ENCODE measurements at regions not wholly inside any gene's neighbourhood (a gene's known extent, or its start where the extent isn't known, plus 50 kb on each side); places are given as distances from the start of the nearest gene placed in this dataset.
A peak's percentile ranks its signal among the peaks of the same experiment; 100 is the strongest.

DNA sequence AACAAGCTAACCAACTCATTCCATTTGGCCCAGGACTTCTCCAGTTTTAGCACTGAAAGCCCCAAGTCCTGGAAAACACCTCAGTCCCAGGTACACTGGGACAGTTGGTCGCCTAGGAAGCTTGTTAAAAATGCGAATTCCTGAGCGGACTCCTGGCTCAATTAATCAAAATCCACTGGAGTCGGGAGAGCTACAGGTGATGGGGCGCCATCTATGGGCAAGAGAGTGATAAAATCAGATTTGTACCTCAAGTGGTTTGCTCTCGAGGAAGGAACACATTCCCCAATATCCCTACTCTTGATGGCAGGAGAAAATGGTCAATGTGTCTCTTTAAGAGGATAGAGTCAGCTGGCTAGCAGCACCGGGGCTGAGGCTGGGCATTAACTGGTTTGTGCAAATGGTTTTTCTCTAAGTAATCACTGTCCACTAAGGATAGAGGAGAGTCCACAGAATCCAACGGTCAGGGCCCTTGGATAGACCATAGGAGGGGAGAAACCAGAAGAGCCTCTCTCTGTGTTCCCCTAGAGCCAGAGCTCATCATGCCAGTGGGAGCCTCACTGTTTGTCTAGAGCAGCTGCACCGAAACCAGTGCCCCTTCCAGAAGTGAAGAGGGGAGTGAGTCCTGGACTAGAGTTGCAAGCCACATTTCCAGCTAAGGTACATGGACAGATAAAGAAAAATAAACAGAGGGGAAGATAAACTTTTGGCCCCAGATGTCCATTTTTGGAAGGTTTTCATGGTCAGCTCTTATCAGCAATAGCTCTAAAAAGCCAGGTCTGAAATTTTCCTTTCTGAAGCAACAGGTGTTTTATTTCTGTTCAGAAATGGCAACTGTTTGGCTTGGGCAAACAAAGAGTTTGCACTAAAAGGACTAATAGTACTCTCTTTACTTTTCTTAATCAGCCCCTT, 148.5 kb downstream of the TENT5C start:
- peak overlapping the region; percentile 95 for H2BK120ac ChIP-seq (ENCODE audit: low read depth, low read length)
- H2BK5ac ChIP-seq (ENCODE audit: low read depth, low read length, poor library complexity, severe bottlenecking) = peak overlapping the region; percentile 4
- no peak overlapping the region for H3K4me3 ChIP-seq (ENCODE audit: insufficient read depth, low read depth, low read length)
- BruUV-seq (replicated peaks) = no TSS peak
- peak overlapping the region; percentile 45 for H3K14ac ChIP-seq (replicated peaks; ENCODE audit: low read depth, low read length)
- POLR2A ChIA-PET (ENCODE audit: unreplicated experiment) = no interaction called here
- H3K4me2 ChIP-seq (ENCODE audit: low read depth, low read length) = peak overlapping the region; percentile 66
- no peaks in the 10 kb centered on the region for H3K36me3 ChIP-seq (ENCODE audit: control insufficient read depth, insufficient read depth, low read length)
- peaks cover 16% of the 10 kb centered on the region for H3K4me1 ChIP-seq (ENCODE audit: control insufficient read depth, insufficient read depth, low read length)
- peak overlapping the region; percentile 30 for H4K91ac ChIP-seq (ENCODE audit: insufficient read depth, low read depth, low read length)
- ATAC-seq (ENCODE audit: low read depth) (peak; percentile 35), DNase-seq (peak; percentile 59)
- intact Hi-C loops (cut with micrococcal nuclease) (loop anchor here (10.0 kb wide), 3 partner anchors 390 to 690 kb away; partner anchors contain the start of genes MAN1A2 and TTF2), dilution Hi-C loops (cut with HindIII; ENCODE audit: low sequenced_read_pairs, unreplicated experiment) (no loop called here), in situ Hi-C loops (cut with MboI; ENCODE audit: low sequenced_read_pairs) (loop anchor here (10.0 to 25.0 kb wide), 3 partner anchors 133 to 392 kb away; partner anchors contain the start of genes MAN1A2 and TENT5C)
- peak overlapping the region; percentile 10 for H2AK9ac ChIP-seq (replicated peaks; ENCODE audit: low read depth, low read length, poor library complexity)
- H4K8ac ChIP-seq (ENCODE audit: low read depth in 2 of 2, low read length in 2 of 2) = peak overlapping the region in 1 of 2 experiments; percentile 91; a peak in 2 of 4 replicates
- peak overlapping the region; percentile 81 for H2AFZ ChIP-seq (replicated peaks; ENCODE audit: low read length, poor library complexity)
- CTCF ChIA-PET = interaction anchor here (0.6 to 2.6 kb wide), 26 partner anchors 8 to 245 kb away, joined by 3 to 17 read pairs (median 4); no protein-coding TSS in a partner anchor
- H4K20me1 ChIP-seq (ENCODE audit: insufficient read depth, low read length) = no peaks in the 10 kb centered on the region
- H3K27ac ChIP-seq (ENCODE audit: insufficient read depth, low read length) = no peak overlapping the region; the same call in 1 of the 2 replicates
- H2AK5ac ChIP-seq (ENCODE audit: low read depth, low read length) = peak overlapping the region; percentile 33
- peak overlapping the region; percentile 62 for H3K23ac ChIP-seq (ENCODE audit: low read depth, low read length)
- WGBS, 2 experiments (ENCODE audit: extremely low coverage in 2 of 2, insufficient read length in 1 of 2) = 63% methylated on average over 1 of the region's 9 CpGs; no CpG with 5 or more reads in 1 of the 2 experiments
- peak overlapping the region; percentile 8; the same call in 1 of the 2 replicates for H4K5ac ChIP-seq (ENCODE audit: low read depth, low read length)
- peaks cover 13% of the 10 kb centered on the region for H3K9me1 ChIP-seq (ENCODE audit: insufficient read depth, low read length)
- no peaks in the 10 kb centered on the region for H3K27me3 ChIP-seq (ENCODE audit: control insufficient read depth, insufficient read depth, low read length)
- peak overlapping the region; percentile 98 for H2BK20ac ChIP-seq (ENCODE audit: low read depth, low read length)
- peak overlapping the region; percentile 75; the same call in 2 of the 3 replicates for H2BK15ac ChIP-seq (ENCODE audit: low read depth, low read length)
- no peak overlapping the region for H3K56ac ChIP-seq (ENCODE audit: extremely low read depth, insufficient read depth, low read length)
- peak overlapping the region; percentile 86 for H3K4ac ChIP-seq (ENCODE audit: low read depth, low read length)
- peaks cover 0 to 13% of the 10 kb centered on the region in 2 experiments; a peak in 2 of 4 replicates for H3K79me1 ChIP-seq (ENCODE audit: low read depth in 1 of 2, low read length in 2 of 2)
- no peaks in the 10 kb centered on the region for H3K9me3 ChIP-seq (ENCODE audit: control insufficient read depth, insufficient read depth, low read length)
- no peak overlapping the region for H3K9ac ChIP-seq (ENCODE audit: low read depth, low read length)
- 0 out of 2 replicates have a peak overlapping the region, but pooled peaks have one; percentile 5 for H3K18ac ChIP-seq (ENCODE audit: low read depth, low read length)
- TF ChIP-seq MAZ (IDR thresholded peaks at IDR 0.05; ENCODE audit: borderline replicate concordance, low read depth, low read length) (no peak), FOS (IDR thresholded peaks at IDR 0.05; ENCODE audit: low read depth, low read length) (no peak), POLR2A (IDR thresholded peaks at IDR 0.05; ENCODE audit: low read depth, low read length) (no peak), RFX5 (IDR thresholded peaks at IDR 0.05; ENCODE audit: low read depth, low read length) (no peak), RAD21 (IDR thresholded peaks at IDR 0.05; ENCODE audit: low read length) (peak; percentile 75), NFE2L2 (IDR thresholded peaks at IDR 0.05; ENCODE audit: low read depth, low read length) (no peak), BHLHE40 (IDR thresholded peaks at IDR 0.05; ENCODE audit: low read depth, low read length) (no peak), CHD1 (IDR thresholded peaks at IDR 0.05; ENCODE audit: low read depth, low read length) (no peak), CEBPB (IDR thresholded peaks at IDR 0.05; ENCODE audit: low read depth, low read length) (no peak), MAFK (IDR thresholded peaks at IDR 0.05; ENCODE audit: low read depth, low read length) (no peak), MXI1 (IDR thresholded peaks at IDR 0.05; ENCODE audit: borderline replicate concordance, low read depth, low read length) (no peak), SMC3 (IDR thresholded peaks at IDR 0.05; ENCODE audit: low read depth, low read length) (peak; percentile 61)
- TF ChIP-seq, protein P1, sequence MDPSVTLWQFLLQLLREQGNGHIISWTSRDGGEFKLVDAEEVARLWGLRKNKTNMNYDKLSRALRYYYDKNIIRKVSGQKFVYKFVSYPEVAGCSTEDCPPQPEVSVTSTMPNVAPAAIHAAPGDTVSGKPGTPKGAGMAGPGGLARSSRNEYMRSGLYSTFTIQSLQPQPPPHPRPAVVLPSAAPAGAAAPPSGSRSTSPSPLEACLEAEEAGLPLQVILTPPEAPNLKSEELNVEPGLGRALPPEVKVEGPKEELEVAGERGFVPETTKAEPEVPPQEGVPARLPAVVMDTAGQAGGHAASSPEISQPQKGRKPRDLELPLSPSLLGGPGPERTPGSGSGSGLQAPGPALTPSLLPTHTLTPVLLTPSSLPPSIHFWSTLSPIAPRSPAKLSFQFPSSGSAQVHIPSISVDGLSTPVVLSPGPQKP (IDR thresholded peaks at IDR 0.05; ENCODE audit: borderline replicate concordance, low read depth, low read length) = no peak
- TF ChIP-seq, protein P2, sequence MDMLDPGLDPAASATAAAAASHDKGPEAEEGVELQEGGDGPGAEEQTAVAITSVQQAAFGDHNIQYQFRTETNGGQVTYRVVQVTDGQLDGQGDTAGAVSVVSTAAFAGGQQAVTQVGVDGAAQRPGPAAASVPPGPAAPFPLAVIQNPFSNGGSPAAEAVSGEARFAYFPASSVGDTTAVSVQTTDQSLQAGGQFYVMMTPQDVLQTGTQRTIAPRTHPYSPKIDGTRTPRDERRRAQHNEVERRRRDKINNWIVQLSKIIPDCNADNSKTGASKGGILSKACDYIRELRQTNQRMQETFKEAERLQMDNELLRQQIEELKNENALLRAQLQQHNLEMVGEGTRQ (IDR thresholded peaks at IDR 0.05; ENCODE audit: low read depth, low read length) = no peak

Measured in IMR-90 (cell line).